Panc1 (cell line): ENCODE measurements at regions not wholly inside any gene's neighbourhood (a gene's known extent, or its start where the extent isn't known, plus 50 kb on each side); places are given as distances from the start of the nearest gene placed in this dataset.
"Not testable (repeated sequence)": the region's sequence is repeated elsewhere in the genome, so short reads cannot be mapped to it uniquely, and the experiment has no call there.

Experiments used
- ATAC-seq: fragments of 200-7000 bp; cut with Tn5 transposase; 2 replicates; pipeline ENCODE4 v1.9.1; 2020; ENCODE audit warnings: mild to moderate bottlenecking, moderate library complexity
- BruUV-seq: library from RNA; stranded (reverse); fragments of 400-500 nt; replicated peaks from 2 replicates; lab custom pipeline; 2021; lab: Mats Ljungman, UMichigan
- CTCF ChIA-PET: fragments of 300-600 bp; sonication (Branson Sonifier 250); formaldehyde crosslinking; loops from one replicate; lab custom pipeline; 2022; ENCODE audit warnings: antibody characterized with exemption; lab: Charles Lee
- POLR2A ChIA-PET: fragments of 300-600 bp; sonication (Branson Sonifier 250); formaldehyde crosslinking; loops from one replicate; lab custom pipeline; 2022; ENCODE audit warnings: antibody characterized with exemption; lab: Charles Lee
- DNase-seq: peaks from one replicate; pipeline ENCODE4 v3.0.0-alpha.2; 2010; ENCODE audit warnings: low read depth, low spot score
- H3K27ac ChIP-seq: 2 replicates; pipeline ENCODE4 v1.5.1; 2011; ENCODE audit warnings: mild to moderate bottlenecking, low read length, inconsistent platforms
- H3K27me3 ChIP-seq: fragments of 200-500 bp; sonication (Bioruptor generic); 2 replicates; pipeline ENCODE4 v1.6.0; 2014; ENCODE audit warnings: low read length, inconsistent platforms; ENCODE audit not compliant: control insufficient read depth, insufficient read depth
- H3K36me3 ChIP-seq: fragments of 200-500 bp; sonication (Bioruptor generic); 2 replicates; pipeline ENCODE4 v1.5.1; 2014; ENCODE audit warnings: inconsistent platforms, mild to moderate bottlenecking, low read length, moderate library complexity; ENCODE audit not compliant: control insufficient read depth, insufficient read depth
- H3K4me1 ChIP-seq: 2 replicates; pipeline ENCODE4 v1.5.1; 2011; ENCODE audit warnings: inconsistent platforms, mild to moderate bottlenecking, low read length, moderate library complexity; ENCODE audit not compliant: control insufficient read depth, insufficient read depth
- H3K4me3 ChIP-seq, 2 experiments: 2 replicates each; pipeline ENCODE4 v1.5.1; 2011 to 2012; ENCODE audit warnings: low read depth in 2 of 2, low read length in 2 of 2, mild to moderate bottlenecking in 2 of 2, inconsistent platforms in 1 of 2, moderate library complexity in 1 of 2
- H3K9me3 ChIP-seq: fragments of 200-500 bp; sonication (Bioruptor generic); 2 replicates; pipeline ENCODE4 v1.5.1; 2014; ENCODE audit warnings: low read depth, mild to moderate bottlenecking, inconsistent platforms, low read length, moderate library complexity; ENCODE audit not compliant: control insufficient read depth, insufficient read depth
- CTCF ChIP-seq: fragments of 450-650 bp; IDR thresholded peaks from 2 replicates; pipeline ENCODE4 v1.5.1; 2017; ENCODE audit warnings: mild to moderate bottlenecking
- POLR2AphosphoS5 ChIP-seq: IDR thresholded peaks from 2 replicates; pipeline ENCODE4 v1.6.1; 2012; ENCODE audit warnings: mild to moderate bottlenecking, low read depth, low read length, moderate library complexity
- SIN3A ChIP-seq: IDR thresholded peaks from 2 replicates; pipeline ENCODE4 v1.6.1; 2012; ENCODE audit warnings: low read depth, mild to moderate bottlenecking, low read length, moderate library complexity, borderline replicate concordance; ENCODE audit not compliant: insufficient read depth
- TCF7L2 ChIP-seq: IDR thresholded peaks from 2 replicates; pipeline ENCODE4 v1.6.1; 2011; ENCODE audit warnings: mild to moderate bottlenecking, low read depth, low read length, inconsistent platforms
- in situ Hi-C: cut with HindIII; loops from 2 replicates; pipeline ENCODE4 v1.10.0; 2016; ENCODE audit warnings: low sequenced_read_pairs, low pct_unique_long_range_greater_than_20kb
- intact Hi-C: fragments of 100-400 bp; cut with micrococcal nuclease; formaldehyde crosslinking; loops from one replicate; pipeline ENCODE4 v1.10.0; 2022; ENCODE audit not compliant: unreplicated experiment
- TF ChIP-seq, protein P1 (sequence below), 2 experiments: IDR thresholded peaks; 2 replicates each; pipeline ENCODE4 v1.6.1; 2011 to 2012; ENCODE audit warnings: low read depth in 2 of 2, control low read depth in 1 of 2, low read length in 1 of 2, mild to moderate bottlenecking in 1 of 2, moderate library complexity in 1 of 2; ENCODE audit not compliant: insufficient read depth in 1 of 2

DNA sequence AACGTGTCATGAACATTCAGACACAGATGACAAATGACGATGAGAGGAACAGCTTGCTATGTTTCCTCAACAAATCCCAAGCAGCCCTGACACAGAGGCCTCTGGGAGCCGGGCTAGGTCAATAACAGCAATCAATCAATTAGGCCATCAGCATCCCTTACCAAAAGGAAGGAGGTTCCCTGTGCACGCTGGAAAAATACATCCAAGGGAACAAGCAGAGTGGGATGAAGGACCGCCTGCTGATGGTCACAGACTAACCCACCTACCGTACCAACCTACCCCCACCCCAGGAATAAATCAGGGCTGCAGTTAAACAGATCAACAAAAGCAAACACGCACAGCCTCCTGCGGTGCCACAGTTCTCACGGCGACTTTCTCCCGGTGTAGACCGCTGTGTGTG, 265.1 kb upstream of the SFSWAP start:
- TF ChIP-seq, protein P1, sequence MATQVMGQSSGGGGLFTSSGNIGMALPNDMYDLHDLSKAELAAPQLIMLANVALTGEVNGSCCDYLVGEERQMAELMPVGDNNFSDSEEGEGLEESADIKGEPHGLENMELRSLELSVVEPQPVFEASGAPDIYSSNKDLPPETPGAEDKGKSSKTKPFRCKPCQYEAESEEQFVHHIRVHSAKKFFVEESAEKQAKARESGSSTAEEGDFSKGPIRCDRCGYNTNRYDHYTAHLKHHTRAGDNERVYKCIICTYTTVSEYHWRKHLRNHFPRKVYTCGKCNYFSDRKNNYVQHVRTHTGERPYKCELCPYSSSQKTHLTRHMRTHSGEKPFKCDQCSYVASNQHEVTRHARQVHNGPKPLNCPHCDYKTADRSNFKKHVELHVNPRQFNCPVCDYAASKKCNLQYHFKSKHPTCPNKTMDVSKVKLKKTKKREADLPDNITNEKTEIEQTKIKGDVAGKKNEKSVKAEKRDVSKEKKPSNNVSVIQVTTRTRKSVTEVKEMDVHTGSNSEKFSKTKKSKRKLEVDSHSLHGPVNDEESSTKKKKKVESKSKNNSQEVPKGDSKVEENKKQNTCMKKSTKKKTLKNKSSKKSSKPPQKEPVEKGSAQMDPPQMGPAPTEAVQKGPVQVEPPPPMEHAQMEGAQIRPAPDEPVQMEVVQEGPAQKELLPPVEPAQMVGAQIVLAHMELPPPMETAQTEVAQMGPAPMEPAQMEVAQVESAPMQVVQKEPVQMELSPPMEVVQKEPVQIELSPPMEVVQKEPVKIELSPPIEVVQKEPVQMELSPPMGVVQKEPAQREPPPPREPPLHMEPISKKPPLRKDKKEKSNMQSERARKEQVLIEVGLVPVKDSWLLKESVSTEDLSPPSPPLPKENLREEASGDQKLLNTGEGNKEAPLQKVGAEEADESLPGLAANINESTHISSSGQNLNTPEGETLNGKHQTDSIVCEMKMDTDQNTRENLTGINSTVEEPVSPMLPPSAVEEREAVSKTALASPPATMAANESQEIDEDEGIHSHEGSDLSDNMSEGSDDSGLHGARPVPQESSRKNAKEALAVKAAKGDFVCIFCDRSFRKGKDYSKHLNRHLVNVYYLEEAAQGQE (IDR thresholded peaks at IDR 0.05; ENCODE audit: insufficient read depth in 1 of 2, low read depth in 2 of 2, low read length in 1 of 2) = no peak
- TF ChIP-seq TCF7L2 = no peak
- no peak for TF ChIP-seq SIN3A
- TF ChIP-seq POLR2AphosphoS5 = no peak
- TF ChIP-seq CTCF = no peak
- H3K4me3 ChIP-seq = no peak overlapping the region
- H3K27ac ChIP-seq = no peak overlapping the region
- in situ Hi-C loops = no loop called here
- no peaks in the 10 kb centered on the region for H3K4me1 ChIP-seq
- ATAC-seq (no peak), DNase-seq (no peak)
- intact Hi-C loops = no loop called here
- no peaks in the 10 kb centered on the region for H3K36me3 ChIP-seq
- no peaks in the 10 kb centered on the region for H3K9me3 ChIP-seq
- POLR2A ChIA-PET = no interaction called here
- CTCF ChIA-PET = no interaction called here
- BruUV-seq = no TSS peak
- no peaks in the 10 kb centered on the region for H3K27me3 ChIP-seq

- BruUV-seq, intact Hi-C loops, H3K4me3 ChIP-seq, H3K27ac ChIP-seq, ATAC-seq, POLR2A ChIA-PET, H3K27me3 ChIP-seq, H3K4me1 ChIP-seq, H3K36me3 ChIP-seq, in situ Hi-C loops, H3K9me3 ChIP-seq, CTCF ChIA-PET, DNase-seq: not testable (repeated sequence)
These were observed 263.3 kb upstream of the SFSWAP start for GRCh38 chr12:131447636-131448035.

- Histone ChIP-seq H3K4me1 (no peaks in the 10 kb centered on the region), H3K27me3 (peaks cover 3% of the 10 kb centered on the region; the same call in 1 of the 2 replicates), H3K27ac (no peak overlapping the region), H3K9me3 (no peaks in the 10 kb centered on the region), H3K4me3 (no peak overlapping the region), H3K36me3 (no peaks in the 10 kb centered on the region)
- ChIA-PET CTCF (no interaction called here), POLR2A (no interaction called here)
- in situ Hi-C loops = no loop called here
- no peak for ATAC-seq
- intact Hi-C loops = no loop called here
- TF ChIP-seq POLR2AphosphoS5 (no peak), CTCF (no peak), SIN3A (no peak), TCF7L2 (no peak)
- TF ChIP-seq, protein P1 (IDR thresholded peaks at IDR 0.05; ENCODE audit: insufficient read depth in 1 of 2, low read depth in 2 of 2, low read length in 1 of 2) = no peak
- no peak for DNase-seq
- BruUV-seq = no TSS peak
These were observed 262.6 kb upstream of the SFSWAP start for GRCh38 chr12:131448254-131448795.
